Left kidney (tissue), 1 donor: ENCODE measurements at regions not wholly inside any gene's neighbourhood (a gene's known extent, or its start where the extent isn't known, plus 50 kb on each side); places are given as distances from the start of the nearest gene placed in this dataset.

Source experiments
- DNase-seq: peaks from one replicate; pipeline ENCODE4 v3.0.0-alpha.2; 2013

DNA sequence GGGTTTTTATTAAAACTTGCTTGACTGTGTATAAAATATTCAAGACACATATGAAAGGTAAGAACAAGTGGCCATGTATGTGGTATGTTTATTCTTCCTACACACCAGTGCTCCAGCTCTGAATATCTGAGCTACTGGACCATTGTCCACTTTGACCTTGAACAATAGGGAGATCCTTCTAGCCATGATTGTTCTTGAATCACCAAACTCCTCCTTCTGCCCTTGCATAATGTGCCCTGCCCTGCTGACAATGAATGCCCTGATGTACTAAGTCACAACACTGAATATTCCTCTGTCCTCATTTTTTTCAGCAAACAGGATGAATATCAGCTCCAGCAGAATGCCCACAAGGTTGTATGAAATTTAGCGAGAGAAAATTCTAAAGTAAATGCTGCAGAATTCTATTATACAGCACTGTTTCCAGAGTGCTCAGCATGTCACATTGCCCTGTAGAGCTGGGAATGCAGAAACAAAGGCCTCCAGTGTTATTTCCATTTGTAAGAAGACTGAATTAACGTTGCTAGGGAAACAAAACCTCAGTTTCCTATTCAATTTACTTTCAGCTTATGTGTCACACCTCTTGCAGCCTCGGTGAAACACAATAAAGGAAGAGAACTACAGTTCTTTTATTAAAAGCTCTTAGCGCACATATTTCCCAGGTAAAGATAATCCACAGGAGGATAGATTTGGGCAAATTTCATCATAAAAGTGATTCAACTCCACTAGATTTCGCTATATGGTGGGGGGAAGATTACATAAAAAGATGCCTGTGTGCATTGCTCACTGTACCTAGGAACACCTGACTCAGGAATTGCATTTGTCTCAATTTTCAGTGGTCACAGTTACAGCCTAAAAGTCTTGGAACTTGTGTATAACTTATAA, 187.4 kb upstream of the ATP1B1 start:
- DNase-seq: no peak

DNA sequence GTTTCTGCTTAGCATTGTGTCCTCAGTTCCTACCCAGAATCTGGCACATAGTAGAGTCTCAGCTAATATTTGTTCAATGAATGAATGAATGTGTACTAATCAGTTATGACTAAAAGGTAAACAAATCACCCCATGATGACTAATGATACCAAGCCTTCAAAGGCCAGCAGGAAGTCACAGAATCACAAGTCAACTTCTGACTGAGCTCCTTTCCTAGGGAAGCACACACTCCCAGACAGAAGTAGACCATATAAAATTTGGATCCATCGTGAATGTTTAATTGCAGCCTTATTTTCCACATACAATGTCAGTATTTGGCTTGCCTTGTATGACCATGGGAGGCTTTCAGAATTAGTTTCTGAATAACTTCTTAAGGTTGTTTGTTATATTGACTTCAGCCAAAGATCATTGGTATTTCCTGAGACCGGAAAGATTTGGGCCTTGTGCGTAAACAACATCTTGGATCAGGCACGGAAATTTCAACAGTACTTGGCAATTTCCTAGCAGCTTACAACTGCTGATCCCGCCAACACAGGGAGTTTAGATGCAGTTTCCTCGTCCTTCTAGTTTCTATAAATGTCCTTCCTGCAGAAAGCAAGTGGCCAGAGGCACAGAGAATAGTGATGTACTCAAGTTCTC, 185.9 kb upstream of the ATP1B1 start:
- no peak for DNase-seq

DNA sequence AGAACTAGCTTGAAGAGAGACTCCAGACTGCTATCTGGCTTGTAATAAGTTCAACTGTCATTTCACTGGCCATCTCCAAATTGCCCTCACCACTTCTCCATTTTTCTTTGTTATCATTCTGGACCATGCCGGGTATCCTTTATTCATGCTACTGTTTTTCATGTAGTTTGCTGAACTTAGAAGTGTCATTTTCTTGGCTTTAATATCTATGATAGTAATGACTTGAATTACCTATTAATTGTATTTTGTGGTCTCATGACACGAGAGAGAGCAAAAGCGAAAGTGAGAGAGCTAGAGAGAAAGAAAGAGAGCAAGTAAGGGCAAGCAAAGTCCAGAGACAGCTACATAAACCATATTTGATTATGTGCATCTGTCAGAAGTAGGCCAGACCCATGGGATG, 184.9 kb upstream of the ATP1B1 start:
- no peak for DNase-seq

DNA sequence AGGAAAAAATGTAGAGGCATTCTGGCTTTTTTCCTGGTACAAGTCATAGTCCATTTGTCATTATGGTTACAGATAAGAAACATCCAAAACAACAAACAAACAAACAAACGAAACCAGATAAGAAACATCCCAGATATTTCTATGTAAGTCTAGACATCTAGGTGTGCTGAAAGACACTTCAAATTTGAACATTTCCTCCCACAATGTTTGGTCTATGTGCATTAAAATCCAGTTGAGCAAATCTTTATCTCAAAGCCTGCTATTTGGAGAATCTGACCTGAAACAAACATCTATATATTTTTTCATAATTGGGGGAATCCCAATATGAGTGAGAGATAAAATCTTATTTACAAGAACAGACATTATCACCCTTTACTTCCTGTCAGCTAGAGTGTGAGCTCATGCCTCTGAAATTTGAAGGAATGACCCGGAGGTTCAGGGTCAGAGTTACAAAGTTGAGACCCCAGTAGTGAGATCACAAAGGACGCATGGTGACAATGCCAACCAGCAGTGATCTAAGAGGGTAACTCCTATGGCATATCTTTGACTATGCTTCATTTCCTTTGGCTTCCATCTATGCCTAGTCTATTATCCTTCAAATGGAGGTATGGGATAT, 182.9 kb upstream of the ATP1B1 start:
- no peak for DNase-seq

DNA sequence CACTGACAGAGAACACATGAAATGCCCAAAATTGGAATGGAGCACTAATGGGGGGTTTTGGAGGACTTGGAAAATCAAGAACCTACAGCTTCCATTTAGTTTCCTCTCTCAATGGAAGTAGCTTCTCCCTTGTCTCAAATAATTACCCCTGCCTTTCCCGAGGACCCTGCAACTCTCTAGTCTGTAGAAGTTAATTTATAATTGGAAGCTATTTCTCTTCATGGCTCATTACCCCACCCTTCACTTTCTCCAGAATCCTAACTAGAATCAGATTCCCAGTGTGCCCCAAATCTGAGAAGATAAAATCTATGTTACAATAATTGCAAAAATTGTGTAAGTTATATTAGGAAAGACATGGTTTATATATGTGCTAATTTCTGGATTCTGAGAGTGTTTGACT, 181.5 kb upstream of the ATP1B1 start:
- no peak for DNase-seq

DNA sequence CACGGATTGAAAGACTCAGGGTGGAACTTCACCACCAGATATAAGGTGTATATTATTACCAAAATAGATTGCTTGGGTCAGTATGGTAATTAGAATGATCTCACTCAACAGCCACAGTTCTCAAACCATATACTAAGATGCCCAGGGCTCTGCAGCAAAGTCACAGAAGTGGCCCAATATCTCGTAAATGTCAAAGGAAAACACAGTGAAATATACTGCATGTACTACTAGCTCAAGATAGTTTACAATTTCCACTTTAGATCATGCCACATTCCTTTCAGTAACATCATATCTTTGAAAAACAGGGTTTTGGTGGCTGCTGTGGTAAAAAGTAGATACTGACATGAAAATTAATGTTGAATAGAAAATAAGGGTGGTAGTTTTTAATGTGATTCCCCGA, 180.3 kb upstream of the ATP1B1 start:
- DNase-seq: no peak

DNA sequence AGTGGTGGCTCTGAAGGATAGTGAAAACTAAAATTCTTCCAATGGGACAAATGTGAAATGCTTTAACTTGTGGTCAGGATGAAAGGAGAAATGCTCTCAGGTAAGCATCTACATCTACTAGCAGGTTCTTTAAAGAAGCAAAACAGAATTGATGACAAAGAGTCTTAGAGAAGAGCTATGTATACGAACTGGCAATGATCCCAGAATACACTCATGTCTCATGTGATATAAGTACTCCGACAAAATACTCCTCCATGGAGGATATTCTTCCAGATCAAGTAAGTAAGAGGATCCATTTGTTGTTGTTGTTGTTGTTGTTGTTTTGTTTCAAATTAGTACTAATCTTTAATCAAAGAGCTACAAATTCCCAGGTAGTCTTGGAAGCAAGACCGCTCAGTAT, 174.0 kb upstream of the ATP1B1 start:
- DNase-seq: no peak

DNA sequence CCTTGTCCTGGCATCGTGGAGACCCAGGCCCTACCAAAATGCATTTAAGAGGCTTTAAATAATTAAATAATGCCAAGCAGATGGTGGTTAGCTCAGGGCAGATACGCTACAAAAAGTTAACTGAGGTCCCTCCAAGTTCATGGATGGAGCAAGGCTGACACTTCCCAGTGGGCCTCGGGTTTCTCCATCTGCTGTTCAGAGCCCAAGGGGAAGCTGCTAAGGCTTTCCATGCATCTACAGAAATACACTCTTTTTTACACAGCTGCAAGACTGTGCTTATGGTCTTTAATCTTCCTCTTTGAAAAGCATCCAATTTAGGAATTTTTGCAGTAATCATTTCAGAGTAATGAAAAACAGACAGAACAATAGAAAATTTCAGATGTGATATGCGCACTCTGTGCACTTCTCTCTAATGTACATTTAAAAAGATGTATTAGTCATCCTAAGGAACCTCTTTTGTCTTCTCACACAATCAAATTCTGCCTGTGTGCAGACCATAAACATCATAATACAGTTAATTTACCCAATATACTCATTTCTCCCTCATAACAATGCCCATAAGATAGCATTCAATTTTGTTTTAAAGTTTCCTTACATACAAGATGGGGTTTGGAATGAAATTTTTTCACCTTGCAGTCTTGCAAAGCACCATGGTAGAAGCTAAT, 173.2 kb upstream of the ATP1B1 start:
- no peak for DNase-seq

DNA sequence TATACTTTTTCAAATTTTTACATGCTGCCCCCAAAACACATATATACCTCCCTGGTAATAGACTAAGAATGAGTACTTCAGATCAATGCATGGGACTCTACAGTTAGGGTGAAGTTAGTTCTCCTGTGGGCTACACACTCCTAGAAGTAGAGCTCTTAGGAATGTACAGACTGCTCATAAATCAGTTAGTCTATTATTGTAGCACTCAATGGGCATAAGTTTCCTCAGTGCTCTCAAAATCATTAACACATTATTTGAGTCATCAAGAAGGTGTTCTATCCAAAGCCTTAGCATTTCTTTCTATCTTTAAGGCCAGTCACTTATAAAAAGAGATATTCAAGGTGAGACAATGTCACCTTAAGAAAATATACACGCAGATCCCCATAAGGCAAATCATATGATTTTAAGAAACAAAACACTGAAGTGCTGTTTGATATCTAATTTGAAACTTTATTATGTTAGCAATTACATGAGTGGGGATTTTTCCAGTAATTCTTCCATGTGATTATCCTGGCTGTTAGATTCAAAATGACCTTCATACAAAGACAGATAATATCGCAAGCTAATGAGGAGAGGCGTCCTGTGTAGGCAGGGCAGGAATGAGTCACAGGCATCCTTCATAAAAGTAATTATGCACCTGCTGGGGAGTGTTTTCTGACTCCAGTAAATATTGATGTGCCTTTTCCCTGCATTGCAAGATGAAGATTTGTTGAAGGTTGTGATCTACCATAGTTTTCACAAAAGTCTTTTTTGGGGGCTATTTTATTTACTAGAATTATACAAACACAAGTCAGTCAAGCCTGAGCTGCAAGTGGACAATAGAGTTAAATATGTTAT, 167.2 kb upstream of the ATP1B1 start:
- DNase-seq: no peak

DNA sequence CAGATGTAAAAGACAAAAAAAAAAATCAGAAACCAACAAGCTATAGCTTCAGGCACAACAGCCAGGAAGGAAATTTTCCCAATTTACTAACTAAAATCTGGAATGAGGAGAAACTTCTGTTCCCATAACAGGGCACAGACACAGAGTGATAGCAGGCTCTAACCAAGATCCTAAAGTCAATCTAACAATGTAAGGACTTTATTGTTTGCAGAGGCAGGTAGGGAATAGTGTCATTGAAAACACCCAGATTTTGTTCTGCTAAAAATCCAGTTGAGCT, 166.6 kb upstream of the ATP1B1 start:
- DNase-seq: no peak

DNA sequence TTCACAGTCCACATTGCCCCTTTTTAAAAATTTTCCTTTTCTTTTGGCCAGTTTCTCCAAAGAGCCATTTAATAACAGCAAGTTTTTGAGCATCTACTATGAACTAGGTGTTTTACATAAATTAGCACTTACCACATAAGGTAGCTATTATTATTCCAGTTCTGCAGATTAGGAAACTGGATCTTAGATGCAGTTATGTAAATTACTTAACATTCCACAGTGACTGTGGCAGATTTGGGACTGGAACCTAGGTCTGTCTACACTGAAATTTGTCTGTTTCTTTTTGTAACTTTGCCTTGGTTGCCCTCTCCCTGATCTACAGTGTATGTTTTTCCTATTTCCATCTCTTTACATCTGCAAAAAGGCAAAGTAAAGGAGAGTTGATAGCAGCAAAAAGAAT, 164.8 kb upstream of the ATP1B1 start:
- DNase-seq: no peak

DNA sequence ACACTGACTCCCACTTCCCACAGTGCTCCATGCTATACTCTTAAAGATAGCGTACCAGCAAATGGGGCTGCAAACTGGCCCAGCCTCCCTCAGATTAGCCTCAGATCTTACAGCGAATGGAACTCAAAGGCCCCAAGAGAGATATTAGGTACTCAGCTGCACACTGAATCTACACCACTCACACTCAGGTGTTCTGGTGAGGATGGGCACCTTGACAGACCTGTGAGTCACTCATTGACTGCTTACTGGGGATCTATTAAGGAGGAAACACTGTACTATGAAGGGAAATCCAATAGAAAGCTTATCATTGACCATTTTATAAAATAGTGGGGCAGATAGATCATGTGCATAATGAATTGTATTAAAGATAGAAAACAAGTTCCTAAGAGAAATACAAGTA, 164.3 kb upstream of the ATP1B1 start:
- no peak for DNase-seq

DNA sequence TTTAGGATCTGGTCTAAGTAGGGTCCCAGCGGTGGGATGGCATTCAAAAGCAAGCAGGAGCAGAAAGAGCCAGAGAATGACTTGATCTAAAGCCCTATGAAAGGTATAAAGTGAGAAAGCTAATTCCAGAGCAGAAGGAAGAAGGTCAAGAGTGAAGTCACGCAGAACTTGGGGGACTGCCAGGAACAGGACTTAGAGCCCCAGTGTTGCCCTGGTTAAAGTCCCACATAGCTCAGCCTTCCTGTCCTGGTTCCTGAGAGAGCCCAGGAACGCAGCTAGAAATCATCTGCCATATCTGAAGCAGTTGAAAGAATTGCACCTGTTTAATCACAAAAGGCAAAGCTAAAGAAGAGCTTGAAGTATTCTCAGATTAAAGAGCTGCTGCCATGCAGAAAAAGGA, 160.6 kb upstream of the ATP1B1 start:
- DNase-seq: no peak

DNA sequence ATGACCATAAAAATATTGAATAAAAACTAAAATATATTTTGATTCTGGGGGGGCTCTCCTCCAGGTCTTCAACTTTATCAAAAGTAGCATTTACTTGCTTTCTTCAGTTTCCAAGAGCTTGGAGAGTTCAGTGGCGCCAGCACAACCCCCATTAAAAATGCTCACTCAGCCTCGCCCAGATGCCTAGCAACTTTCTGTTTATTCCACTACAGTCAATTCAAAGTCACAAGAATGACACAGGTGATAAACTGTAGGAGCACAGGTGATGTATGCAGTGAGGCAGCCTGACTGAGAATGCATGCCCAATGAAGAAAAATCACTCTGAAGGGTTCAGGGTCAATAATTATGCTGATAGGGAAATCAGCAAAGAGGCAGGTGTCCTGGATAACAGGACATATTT, 159.4 kb upstream of the ATP1B1 start:
- peak; percentile 52 for DNase-seq

DNA sequence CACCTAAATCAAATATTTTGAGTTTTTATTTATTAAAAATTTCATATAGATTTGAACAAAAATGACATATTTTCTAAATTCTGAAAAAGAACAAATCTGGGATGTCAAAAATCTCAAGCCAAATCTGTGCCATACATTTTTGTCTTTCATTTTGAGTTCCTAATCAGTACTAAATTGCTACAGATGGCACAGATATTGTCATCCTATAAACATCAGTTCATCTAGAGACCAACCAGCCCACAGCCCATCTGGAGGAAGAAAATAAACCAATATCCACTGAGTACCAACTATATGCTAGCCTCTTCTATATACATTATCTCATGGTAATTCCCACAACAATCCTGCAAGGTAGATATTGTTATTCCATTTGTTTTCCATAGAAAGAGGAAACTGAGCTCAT, 156.8 kb upstream of the ATP1B1 start:
- no peak for DNase-seq

DNA sequence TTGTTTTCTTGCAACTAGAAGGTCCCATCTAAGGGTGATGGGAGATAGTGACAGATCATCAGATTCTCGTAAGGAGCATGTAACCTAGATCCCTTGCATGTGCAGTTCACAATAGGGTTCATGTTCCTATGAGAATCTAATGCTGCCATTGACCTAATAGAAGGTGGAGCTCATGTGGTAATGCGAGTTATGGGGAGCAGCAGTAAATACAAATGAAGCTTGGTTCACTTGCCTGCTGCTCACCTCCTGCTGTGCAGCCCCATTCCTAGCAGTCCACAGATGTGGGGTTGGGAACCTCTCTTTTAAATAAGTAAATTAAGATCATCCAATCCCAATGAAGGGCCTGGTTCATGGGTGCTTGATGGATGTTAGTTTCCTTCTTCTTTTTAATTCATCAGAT, 148.7 kb upstream of the ATP1B1 start:
- DNase-seq: no peak

DNA sequence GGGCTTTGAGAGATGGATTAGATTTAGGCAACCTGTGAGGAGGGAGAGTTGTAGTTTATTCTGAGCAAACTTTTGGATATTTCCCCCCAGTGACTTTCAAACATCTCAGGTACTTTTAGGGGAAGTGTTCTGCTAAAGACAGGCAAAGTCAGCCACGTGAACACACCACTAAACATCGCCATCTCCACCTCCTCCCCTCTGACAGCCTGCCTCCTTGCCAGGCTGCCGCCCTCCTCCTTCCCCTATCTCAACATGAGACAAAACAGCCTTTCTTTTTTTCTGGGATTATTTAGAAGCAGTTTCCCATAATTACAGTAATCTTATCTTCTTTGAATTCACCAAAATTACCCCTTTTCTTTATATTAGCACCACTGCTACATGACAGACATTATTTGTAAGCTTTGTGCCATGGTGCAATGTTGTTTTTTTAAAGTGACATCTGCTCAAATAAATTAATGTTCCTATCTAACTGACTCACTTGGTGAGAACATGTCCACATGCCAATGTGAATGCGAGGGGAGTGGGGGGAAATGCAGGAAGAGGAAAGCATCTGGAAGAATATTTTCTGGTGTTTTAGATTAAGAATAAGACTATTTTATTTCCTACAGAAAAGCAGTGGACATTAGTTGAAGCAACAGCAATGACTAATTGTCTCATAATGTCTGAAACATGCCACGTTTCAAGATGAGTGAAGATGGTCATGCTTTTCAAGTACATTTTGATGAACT, 147.8 kb upstream of the ATP1B1 start:
- no peak for DNase-seq

DNA sequence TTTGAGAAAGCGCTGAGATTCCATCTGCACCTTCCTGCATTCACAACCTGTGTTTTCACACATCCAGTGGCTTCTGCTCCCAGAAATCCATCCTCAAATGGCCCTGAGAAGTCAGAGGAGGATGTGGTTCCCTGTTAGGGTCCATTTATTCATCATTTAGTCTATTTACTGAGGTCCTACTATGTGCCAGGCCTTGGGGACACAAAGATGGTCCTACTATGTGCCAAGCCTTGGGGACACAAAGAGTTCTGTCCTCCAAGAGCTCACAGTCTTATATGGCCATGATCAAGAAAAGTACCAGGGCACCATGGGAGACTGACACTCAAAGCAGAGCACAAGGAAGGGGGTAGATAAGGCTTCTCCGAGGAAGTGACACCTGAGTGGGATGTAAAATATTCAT, 147.1 kb upstream of the ATP1B1 start:
- DNase-seq: no peak

DNA sequence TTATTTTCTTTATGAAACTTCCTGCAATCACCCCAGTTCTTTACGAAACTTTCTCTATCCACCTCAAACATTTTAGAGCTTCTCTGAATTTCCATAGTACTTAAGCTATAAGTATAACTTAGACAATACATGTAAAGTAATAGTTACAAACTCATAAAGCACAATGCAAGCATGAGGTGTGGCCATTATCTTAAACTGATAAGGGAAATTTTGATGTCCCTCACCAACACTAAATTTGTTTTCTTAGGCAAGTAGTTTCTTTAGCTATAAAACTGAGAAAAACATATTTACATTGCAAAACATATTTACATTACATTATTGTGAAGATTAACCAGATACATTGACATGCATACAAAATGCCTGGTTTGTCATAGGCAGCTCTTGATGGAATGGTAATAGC, 146.4 kb upstream of the ATP1B1 start:
- DNase-seq: no peak

DNA sequence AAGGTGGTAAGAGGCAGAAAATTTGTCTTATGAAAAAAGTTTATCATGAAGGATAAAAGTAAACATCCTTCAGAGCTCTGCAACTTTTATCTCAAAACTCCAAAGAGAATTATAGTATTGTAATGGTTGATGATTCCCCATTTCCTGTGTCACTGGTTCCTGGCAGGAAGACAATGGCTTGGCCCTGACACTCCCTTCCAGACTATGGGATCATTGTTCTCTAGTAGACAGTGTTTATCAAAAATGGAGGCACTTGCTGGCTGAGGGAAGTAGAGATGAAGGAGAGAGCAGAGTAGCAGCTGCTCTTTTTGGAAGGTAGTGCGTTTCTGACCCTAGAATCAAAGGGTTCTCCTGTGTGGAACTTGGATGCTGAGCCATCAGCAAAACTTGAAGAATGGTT, 145.9 kb upstream of the ATP1B1 start:
- no peak for DNase-seq

DNA sequence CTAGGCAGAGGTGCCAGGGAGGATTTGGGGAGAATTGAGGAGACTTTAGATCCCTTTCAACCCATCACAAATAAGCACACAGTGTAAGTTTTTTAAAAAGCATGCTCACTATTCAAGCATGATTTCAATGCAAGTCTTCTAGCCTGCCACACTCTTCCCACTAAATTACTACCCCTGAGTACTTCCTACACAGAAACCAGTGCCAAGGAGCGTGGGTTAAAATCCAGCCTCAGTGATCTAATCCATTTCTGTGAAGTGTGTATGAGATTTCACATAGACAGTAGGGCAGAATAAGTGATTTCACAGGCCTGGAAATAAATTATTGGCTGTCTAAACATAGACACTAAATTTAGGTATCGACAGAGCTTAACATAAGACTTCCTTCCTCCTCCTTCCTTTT, 142.9 kb upstream of the ATP1B1 start:
- DNase-seq: no peak

DNA sequence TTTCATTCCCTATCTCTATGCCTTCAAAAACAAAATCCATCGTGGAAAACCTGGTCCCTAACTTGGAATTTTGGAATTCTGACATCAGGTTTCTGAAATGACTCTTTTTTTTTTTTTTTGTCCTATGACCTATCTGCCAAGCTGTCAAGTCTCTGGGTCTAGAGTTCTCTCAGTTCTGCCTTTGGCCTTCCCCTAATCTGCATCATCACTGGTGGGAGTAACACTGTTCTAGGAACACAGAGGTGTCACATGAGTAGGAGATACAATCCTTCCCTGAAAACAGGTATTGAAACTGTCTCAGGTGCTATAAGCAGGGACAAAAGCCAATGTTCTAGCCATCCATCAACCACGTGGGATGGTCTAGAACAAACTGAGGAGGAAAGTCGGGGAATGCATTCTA, 142.0 kb upstream of the ATP1B1 start:
- no peak for DNase-seq
